ENCODE measurements at regions not wholly inside any gene's neighbourhood (a gene's known extent, or its start where the extent isn't known, plus 50 kb on each side); places are given as distances from the start of the nearest gene placed in this dataset.

- ChIA-PET CTCF (interaction anchor here (1.8 kb wide), 1 partner anchor 356 kb away, joined by 7 read pairs; no protein-coding TSS in a partner anchor), SMC1A (ENCODE audit: uncharacterized antibody, unreplicated experiment) (interaction anchor here (0.6 kb wide), 1 partner anchor 349 kb away, joined by 3 read pairs; no protein-coding TSS in a partner anchor), RAD21 (ENCODE audit: unreplicated experiment) (interaction anchor here (1.8 kb wide), 1 partner anchor 355 kb away, joined by 7 read pairs; no protein-coding TSS in a partner anchor), POLR2A (no interaction called here)
- Histone ChIP-seq H4K20me1 (ENCODE audit: control insufficient read depth, insufficient read depth) (no peaks in the 10 kb centered on the region), H3K4me1 (ENCODE audit: control insufficient read depth, insufficient read depth, low read length) (0 out of 2 replicates have a peak, but pooled peaks cover 5% of the 10 kb centered on the region), H3K4me2 (ENCODE audit: control insufficient read depth, insufficient read depth) (no peak overlapping the region), H3K36me3 (ENCODE audit: control insufficient read depth in 2 of 2, insufficient read depth in 2 of 2, low read length in 1 of 2) (no peaks in the 10 kb centered on the region), H3K27me3 (replicated peaks in 1 of 2; ENCODE audit: control insufficient read depth in 2 of 2, insufficient read depth in 2 of 2, low read length in 1 of 2) (peaks cover 1 to 2% of the 10 kb centered on the region in 2 experiments; a peak in 3 of 4 replicates), H3K9me3 (replicated peaks; ENCODE audit: control insufficient read depth, insufficient read depth, low read length) (no peaks in the 10 kb centered on the region), H3K9ac (ENCODE audit: control insufficient read depth, insufficient read depth, low read length) (no peak overlapping the region), H2AFZ (ENCODE audit: control insufficient read depth, low read depth, low read length) (no peak overlapping the region), H3K4me3 (no peak overlapping the region), H3K27ac (ENCODE audit: control insufficient read depth, insufficient read depth) (no peak overlapping the region), H3K79me2 (ENCODE audit: control insufficient read depth, insufficient read depth, low read length) (no peaks in the 10 kb centered on the region)
- intact Hi-C loops (cut with micrococcal nuclease; ENCODE audit: unreplicated experiment) (no loop called here), in situ Hi-C loops (cut with MboI) (loop anchor here (10.0 kb wide), 1 partner anchor 428 kb away; the partner anchor contains the start of gene CENPS)
- TF ChIP-seq USF2 (IDR thresholded peaks at IDR 0.05; ENCODE audit: borderline replicate concordance, low read depth, low read length) (no peak), PML (IDR thresholded peaks at IDR 0.05; ENCODE audit: low read length) (no peak), SP1 (IDR thresholded peaks at IDR 0.05; ENCODE audit: low read depth, low read length) (no peak), SRF (IDR thresholded peaks at IDR 0.05; ENCODE audit: low read depth in 2 of 2, low read length in 2 of 2) (no peak), CREB1 (IDR thresholded peaks at IDR 0.05; ENCODE audit: low read depth) (no peak), BMI1 (IDR thresholded peaks at IDR 0.05; ENCODE audit: borderline replicate concordance) (no peak), GABPA (IDR thresholded peaks at IDR 0.05; ENCODE audit: low read depth) (no peak), EGR1 (IDR thresholded peaks at IDR 0.05; ENCODE audit: borderline replicate concordance in 1 of 2, low read depth in 2 of 2, low read length in 2 of 2) (no peak), MYB (IDR thresholded peaks at IDR 0.05; ENCODE audit: borderline replicate concordance, low read depth, low read length) (no peak), ZBTB4 (CRISPR knock-in tag; IDR thresholded peaks at IDR 0.05) (no peak), ESRRA (IDR thresholded peaks at IDR 0.05; ENCODE audit: low read length) (no peak), GATAD2B (conservative IDR thresholded peaks at IDR 0.05; ENCODE audit: low read depth) (no peak), SREBF2 (IDR thresholded peaks at IDR 0.05; ENCODE audit: low read length) (no peak)
- TF ChIP-seq, protein P1, sequence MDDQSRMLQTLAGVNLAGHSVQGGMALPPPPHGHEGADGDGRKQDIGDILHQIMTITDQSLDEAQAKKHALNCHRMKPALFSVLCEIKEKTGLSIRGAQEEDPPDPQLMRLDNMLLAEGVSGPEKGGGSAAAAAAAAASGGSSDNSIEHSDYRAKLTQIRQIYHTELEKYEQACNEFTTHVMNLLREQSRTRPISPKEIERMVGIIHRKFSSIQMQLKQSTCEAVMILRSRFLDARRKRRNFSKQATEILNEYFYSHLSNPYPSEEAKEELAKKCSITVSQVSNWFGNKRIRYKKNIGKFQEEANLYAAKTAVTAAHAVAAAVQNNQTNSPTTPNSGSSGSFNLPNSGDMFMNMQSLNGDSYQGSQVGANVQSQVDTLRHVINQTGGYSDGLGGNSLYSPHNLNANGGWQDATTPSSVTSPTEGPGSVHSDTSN (IDR thresholded peaks at IDR 0.05; ENCODE audit: insufficient replicate concordance, low read depth, low read length), result no peak
- BruUV-seq (replicated peaks), result no TSS peak
- no peak for FAIRE-seq
- ATAC-seq, result no peak
- DNase-seq (ENCODE audit: low read depth, low spot score), result no peak
- 32% methylated on average over 17 of the region's 18 CpGs for WGBS (ENCODE audit: insufficient coverage, insufficient replicate concordance, low lambda C conversion rate, missing lambda C conversion rate)
Observed at GRCh38 chr1:10862743-10863335, 66.4 kb upstream of the CASZ1 start.

All from GM12878 (cell line).